NCI-H1417 (cell line): ENCODE measurements at regions not wholly inside any gene's neighbourhood (a gene's known extent, or its start where the extent isn't known, plus 50 kb on each side); places are given as distances from the start of the nearest gene placed in this dataset.
"Not testable (repeated sequence)": the region's sequence is repeated elsewhere in the genome, so short reads cannot be mapped to it uniquely, and the experiment has no call there.

ENCODE experiments used
- DNase-seq, 3 experiments: peaks; one replicate each; lab custom pipeline; 2025; lab: John Stamatoyannopoulos, UW

GRCh38 chr1:222066539-222066938, 324.6 kb upstream of the DUSP10 start:
- DNase-seq: no peak

GRCh38 chr1:222065234-222065633, 323.3 kb upstream of the DUSP10 start:
- DNase-seq: no peak

GRCh38 chr1:222064388-222065211, 322.7 kb upstream of the DUSP10 start:
- no peak for DNase-seq

GRCh38 chr1:222062640-222063039, 320.8 kb upstream of the DUSP10 start:
- no peak for DNase-seq

- no peak for DNase-seq
Observed at GRCh38 chr1:222061711-222062359, 319.9 kb upstream of the DUSP10 start.

- DNase-seq: peak in 2 of 3 experiments; percentile 38 to 72
Observed at GRCh38 chr1:222060210-222060916, 318.5 kb upstream of the DUSP10 start.

GRCh38 chr1:222058249-222058648, 316.4 kb upstream of the DUSP10 start:
- DNase-seq: no peak

GRCh38 chr1:222057162-222057561, 315.3 kb upstream of the DUSP10 start:
- DNase-seq: no peak

GRCh38 chr1:222054416-222054815, 312.5 kb upstream of the DUSP10 start:
- no peak for DNase-seq

- DNase-seq: no peak
Observed at GRCh38 chr1:222053790-222054294, 312.0 kb upstream of the DUSP10 start.

GRCh38 chr1:222051311-222051710, 309.4 kb upstream of the DUSP10 start:
- not testable (repeated sequence) for DNase-seq

- not testable (repeated sequence) for DNase-seq
Observed at GRCh38 chr1:222049661-222050060, 307.8 kb upstream of the DUSP10 start.

- no peak for DNase-seq
Observed at GRCh38 chr1:222049176-222049575, 307.3 kb upstream of the DUSP10 start.

GRCh38 chr1:222048094-222048595, 306.3 kb upstream of the DUSP10 start:
- DNase-seq: no peak

- peak in 1 of 3 experiments; percentile 41 for DNase-seq
Observed at GRCh38 chr1:222047366-222047765, 305.5 kb upstream of the DUSP10 start.

- no peak for DNase-seq
Observed at GRCh38 chr1:222046684-222047263, 304.9 kb upstream of the DUSP10 start.

GRCh38 chr1:222045786-222046185, 303.9 kb upstream of the DUSP10 start:
- DNase-seq: no peak

GRCh38 chr1:222045236-222045635, 303.3 kb upstream of the DUSP10 start:
- DNase-seq: no peak

- no peak for DNase-seq
Observed at GRCh38 chr1:222043444-222044292, 301.8 kb upstream of the DUSP10 start.

- no peak for DNase-seq
Observed at GRCh38 chr1:222042120-222042519, 300.2 kb upstream of the DUSP10 start.

GRCh38 chr1:222040955-222041354, 299.1 kb upstream of the DUSP10 start:
- DNase-seq: no peak
